Psoas muscle (tissue), 7 donors: ENCODE measurements at regions not wholly inside any gene's neighbourhood (a gene's known extent, or its start where the extent isn't known, plus 50 kb on each side); places are given as distances from the start of the nearest gene placed in this dataset.

Experiments
- ATAC-seq, 4 donors: fragments of 200-7000 bp; cut with Tn5 transposase; one replicate each; pipeline ENCODE4 v1.9.1; 2020; ENCODE audit warnings: moderate library complexity in 3 of 4, mild to moderate bottlenecking in 2 of 4
- DNase-seq, 2 donors: peaks; one replicate each; pipeline ENCODE4 v3.0.0-alpha.2; 2020
- H3K27ac ChIP-seq: fragments of 200-600 bp; one replicate; pipeline ENCODE4 v1.8.0; 2022
- H3K27me3 ChIP-seq, 3 donors: fragments of 200-600 bp in 1 of 3; one replicate each; pipeline versions ENCODE4 v1.6.1 to v1.8.0; 2013 to 2022; ENCODE audit warnings: low read length in 2 of 3, mild to moderate bottlenecking in 2 of 3, moderate library complexity in 1 of 3; ENCODE audit not compliant: insufficient read depth in 3 of 3
- H3K36me3 ChIP-seq, 2 donors: fragments of 200-600 bp in 1 of 2; one replicate each; pipeline versions ENCODE4 v1.6.1 to v1.8.0; 2013 to 2022; ENCODE audit warnings: low read depth in 1 of 2, mild to moderate bottlenecking in 1 of 2, moderate library complexity in 1 of 2; ENCODE audit not compliant: insufficient read depth in 1 of 2
- H3K4me1 ChIP-seq: fragments of 200-600 bp; one replicate; pipeline ENCODE4 v1.8.0; 2022
- H3K4me3 ChIP-seq: fragments of 200-600 bp; one replicate; pipeline ENCODE4 v1.8.0; 2022; ENCODE audit warnings: mild to moderate bottlenecking
- H3K9me3 ChIP-seq: fragments of 200-600 bp; one replicate; pipeline ENCODE4 v1.8.0; 2022
- WGBS, 3 donors: extraction: QIAGEN DNeasy Blood & Tissue Kit; methylation state at CpG; one replicate each; pipeline versions ENCODE4 v1.1.6 to v1.1.7; 2013; 5-methylcytosine and 5-hydroxymethylcytosine counted together
- intact Hi-C, 2 donors: fragments of 100-400 bp; cut with DNase I; formaldehyde crosslinking; loops; one replicate each; pipeline versions ENCODE4 v1.11.0 to v1.14.2; 2022
- TF ChIP-seq, protein P1 (sequence below): fragments of 200-600 bp; IDR thresholded peaks from one replicate; pipeline ENCODE4 v1.8.0; 2022; ENCODE audit warnings: antibody characterized with exemption
- donor health status: healthy with polysubstance abuse.
- donor health status: DM: no; HTN: no; CAD: no; lungs with moderate emphysema.
- donor health status: Bipolar disorder and iron deficiency.
- donor health status: healthy.
- donor health status: DM: yes; HTN: yes; CAD: no.
- donor health status: DM: no; HTN: no; CAD: no.
- donor health status: DM: yes; HTN: yes; CAD: no.

GRCh38 chr6:225907-226306 lies 66.4 kb upstream of the DUSP22 start:
- Histone ChIP-seq H3K27ac (no peak overlapping the region), H3K4me1 (no peaks in the 10 kb centered on the region), H3K27me3 (peaks cover 0 to 8% (median 2%) of the 10 kb centered on the region in 3 donors), H3K36me3 (no peaks in the 10 kb centered on the region), H3K4me3 (no peak overlapping the region), H3K9me3 (no peaks in the 10 kb centered on the region)
- WGBS, 3 donors, result 87 to 90% (median 89%) methylated on average over 17 of the region's 17 CpGs
- TF ChIP-seq, protein P1, sequence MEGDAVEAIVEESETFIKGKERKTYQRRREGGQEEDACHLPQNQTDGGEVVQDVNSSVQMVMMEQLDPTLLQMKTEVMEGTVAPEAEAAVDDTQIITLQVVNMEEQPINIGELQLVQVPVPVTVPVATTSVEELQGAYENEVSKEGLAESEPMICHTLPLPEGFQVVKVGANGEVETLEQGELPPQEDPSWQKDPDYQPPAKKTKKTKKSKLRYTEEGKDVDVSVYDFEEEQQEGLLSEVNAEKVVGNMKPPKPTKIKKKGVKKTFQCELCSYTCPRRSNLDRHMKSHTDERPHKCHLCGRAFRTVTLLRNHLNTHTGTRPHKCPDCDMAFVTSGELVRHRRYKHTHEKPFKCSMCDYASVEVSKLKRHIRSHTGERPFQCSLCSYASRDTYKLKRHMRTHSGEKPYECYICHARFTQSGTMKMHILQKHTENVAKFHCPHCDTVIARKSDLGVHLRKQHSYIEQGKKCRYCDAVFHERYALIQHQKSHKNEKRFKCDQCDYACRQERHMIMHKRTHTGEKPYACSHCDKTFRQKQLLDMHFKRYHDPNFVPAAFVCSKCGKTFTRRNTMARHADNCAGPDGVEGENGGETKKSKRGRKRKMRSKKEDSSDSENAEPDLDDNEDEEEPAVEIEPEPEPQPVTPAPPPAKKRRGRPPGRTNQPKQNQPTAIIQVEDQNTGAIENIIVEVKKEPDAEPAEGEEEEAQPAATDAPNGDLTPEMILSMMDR, result no peak
- intact Hi-C loops, result no loop called here
- ATAC-seq (no peak), DNase-seq (no peak)

DNA sequence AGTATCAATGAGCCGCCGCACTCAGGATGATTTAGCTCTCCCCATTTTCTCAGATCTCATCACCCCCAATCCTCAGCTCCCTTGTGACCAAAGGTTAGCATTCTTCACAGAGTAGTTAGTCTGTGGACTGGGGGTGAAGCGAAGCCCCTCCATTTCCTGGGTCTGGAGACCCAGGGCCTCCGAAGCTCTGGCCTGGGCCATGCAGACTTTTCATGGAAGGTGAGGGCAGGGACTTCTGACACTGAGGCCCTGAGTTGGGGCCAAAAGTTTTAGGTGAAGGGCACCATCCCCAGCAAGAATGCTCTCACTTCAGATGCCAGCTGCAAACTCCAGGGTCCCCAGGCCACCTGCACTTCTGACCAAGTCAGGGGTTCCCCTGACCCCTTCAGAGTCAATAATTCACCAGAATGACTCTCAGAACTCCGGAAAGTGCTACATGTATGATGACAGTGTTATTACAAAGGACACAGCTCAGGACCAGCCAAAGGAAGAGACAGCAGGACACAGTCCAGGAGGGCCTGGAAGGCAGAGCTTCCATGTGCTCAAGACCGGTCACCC lies 65.7 kb upstream of the DUSP22 start:
- no peaks in the 10 kb centered on the region for H3K4me1 ChIP-seq
- no peaks in the 10 kb centered on the region for H3K9me3 ChIP-seq
- H3K36me3 ChIP-seq, result no peaks in the 10 kb centered on the region
- DNase-seq (no peak), ATAC-seq (no peak)
- H3K27ac ChIP-seq, result no peak overlapping the region
- peaks cover 0 to 5% (median 2%) of the 10 kb centered on the region in 3 donors for H3K27me3 ChIP-seq
- WGBS, 3 donors, result 94 to 97% (median 95%) methylated on average over 6 of the region's 6 CpGs
- H3K4me3 ChIP-seq, result no peak overlapping the region
- intact Hi-C loops, result no loop called here
- TF ChIP-seq, protein P1, result no peak

DNA sequence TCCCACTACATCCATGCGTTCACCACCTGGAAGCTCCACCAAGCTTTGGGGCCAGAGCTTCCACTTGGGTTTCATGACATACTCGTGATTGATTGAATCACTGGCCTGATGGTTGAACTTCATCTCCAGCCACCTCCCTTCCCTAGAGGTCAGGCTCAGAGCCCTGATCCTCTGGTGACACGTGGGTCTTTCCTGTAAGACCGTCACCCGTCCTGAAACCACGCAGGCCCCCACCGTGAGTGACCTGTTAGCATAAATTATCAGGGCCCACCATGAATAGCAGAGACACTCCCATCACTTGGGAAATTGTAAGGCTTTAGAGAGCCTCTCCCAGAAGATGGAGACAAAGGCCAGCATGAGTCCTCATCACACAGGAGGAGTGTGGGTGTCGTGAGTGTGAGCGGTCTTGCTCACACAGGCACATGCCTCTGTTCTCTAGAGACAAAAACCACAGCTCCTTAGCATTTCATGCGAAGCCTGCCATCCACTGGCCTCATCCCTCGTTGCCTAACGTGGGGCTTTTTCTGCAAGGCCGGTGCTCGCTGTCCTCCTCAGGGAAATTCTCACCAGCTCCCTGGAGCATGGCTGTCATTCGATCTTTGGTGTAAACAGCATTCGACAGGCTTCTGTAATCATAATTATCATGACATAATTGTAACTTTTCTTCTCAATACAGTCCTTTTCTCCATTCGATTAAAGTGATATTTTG lies 65.1 kb upstream of the DUSP22 start:
- peak in 1 of 4 donors; percentile 30 for ATAC-seq
- TF ChIP-seq, protein P1, result peak; percentile 17
- 78 to 79% (median 78%) methylated on average over 17 of the region's 17 CpGs for WGBS, 3 donors
- intact Hi-C loops, result no loop called here
- Histone ChIP-seq H3K4me3 (no peak overlapping the region), H3K9me3 (no peaks in the 10 kb centered on the region), H3K27me3 (peaks cover 0 to 5% (median 2%) of the 10 kb centered on the region in 3 donors), H3K27ac (no peak overlapping the region), H3K4me1 (no peaks in the 10 kb centered on the region), H3K36me3 (no peaks in the 10 kb centered on the region)
- no peak for DNase-seq

GRCh38 chr6:227812-228338 lies 64.4 kb upstream of the DUSP22 start:
- Histone ChIP-seq H3K36me3 (no peaks in the 10 kb centered on the region), H3K4me3 (no peak overlapping the region), H3K4me1 (no peaks in the 10 kb centered on the region), H3K27me3 (peaks cover 0 to 5% (median 2%) of the 10 kb centered on the region in 3 donors), H3K27ac (no peak overlapping the region), H3K9me3 (no peaks in the 10 kb centered on the region)
- ATAC-seq (no peak), DNase-seq (no peak)
- TF ChIP-seq, protein P1, result no peak
- WGBS, 3 donors, result 56 to 65% (median 63%) methylated on average over 9 of the region's 9 CpGs
- intact Hi-C loops, result no loop called here
